Tibial artery (tissue), 4 donors: ENCODE measurements at regions not wholly inside any gene's neighbourhood (a gene's known extent, or its start where the extent isn't known, plus 50 kb on each side); places are given as distances from the start of the nearest gene placed in this dataset.

Source experiments
- DNase-seq, 2 donors: peaks; one replicate each; pipeline ENCODE4 v3.0.0-alpha.2; 2019
- H3K27ac ChIP-seq, 2 donors: fragments of 200-600 bp; sonication (generic) in 1 of 2; 1 replicate in 1 of 2; 2 replicates in 1 of 2; pipeline ENCODE4 v1.5.1; 2018 to 2019; ENCODE audit warnings: mild to moderate bottlenecking in 1 of 2
- H3K27me3 ChIP-seq, 2 donors: fragments of 200-600 bp; sonication (generic) in 1 of 2; one replicate each; pipeline versions ENCODE4 v1.5.1 to v1.6.0; 2016 to 2019
- H3K36me3 ChIP-seq, 3 donors: fragments of 200-600 bp; sonication (generic) in 2 of 3; one replicate each; pipeline ENCODE4 v1.5.1; 2016 to 2019; ENCODE audit warnings: mild to moderate bottlenecking in 2 of 3
- H3K4me1 ChIP-seq, 4 donors: fragments of 200-600 bp; sonication (generic) in 2 of 4; 1 replicate in 3 of 4; 2 replicates in 1 of 4; pipeline ENCODE4 v1.5.1; 2016 to 2019
- H3K4me3 ChIP-seq, 2 donors: fragments of 200-600 bp; sonication (generic) in 1 of 2; 1 replicate in 1 of 2; 2 replicates in 1 of 2; pipeline ENCODE4 v1.5.1; 2018 to 2019; ENCODE audit warnings: mild to moderate bottlenecking in 2 of 2
- H3K9me3 ChIP-seq, 3 donors: fragments of 200-600 bp; sonication (generic) in 1 of 3; one replicate each; pipeline ENCODE4 v1.5.1; 2016 to 2019
- intact Hi-C: fragments of 100-400 bp; cut with DNase I; formaldehyde crosslinking; loops from one replicate; pipeline ENCODE4 v1.15.0; 2023; ENCODE audit warnings: low total_unique reads
- TF ChIP-seq, protein P1 (sequence below), 2 experiments: fragments of 200-600 bp in 1 of 2; fragments of 450-650 bp in 1 of 2; IDR thresholded peaks; one replicate each; pipeline ENCODE4 v1.5.1; 2017 to 2019; ENCODE audit warnings: antibody characterized with exemption in 2 of 2, mild to moderate bottlenecking in 1 of 2, moderate library complexity in 1 of 2

GRCh38 chr4:180486342-180486741, 1756.9 kb upstream of the TENM3 start:
- H3K27ac ChIP-seq, result no peak overlapping the region
- intact Hi-C loops, result no loop called here
- DNase-seq, result no peak
- TF ChIP-seq, protein P1, sequence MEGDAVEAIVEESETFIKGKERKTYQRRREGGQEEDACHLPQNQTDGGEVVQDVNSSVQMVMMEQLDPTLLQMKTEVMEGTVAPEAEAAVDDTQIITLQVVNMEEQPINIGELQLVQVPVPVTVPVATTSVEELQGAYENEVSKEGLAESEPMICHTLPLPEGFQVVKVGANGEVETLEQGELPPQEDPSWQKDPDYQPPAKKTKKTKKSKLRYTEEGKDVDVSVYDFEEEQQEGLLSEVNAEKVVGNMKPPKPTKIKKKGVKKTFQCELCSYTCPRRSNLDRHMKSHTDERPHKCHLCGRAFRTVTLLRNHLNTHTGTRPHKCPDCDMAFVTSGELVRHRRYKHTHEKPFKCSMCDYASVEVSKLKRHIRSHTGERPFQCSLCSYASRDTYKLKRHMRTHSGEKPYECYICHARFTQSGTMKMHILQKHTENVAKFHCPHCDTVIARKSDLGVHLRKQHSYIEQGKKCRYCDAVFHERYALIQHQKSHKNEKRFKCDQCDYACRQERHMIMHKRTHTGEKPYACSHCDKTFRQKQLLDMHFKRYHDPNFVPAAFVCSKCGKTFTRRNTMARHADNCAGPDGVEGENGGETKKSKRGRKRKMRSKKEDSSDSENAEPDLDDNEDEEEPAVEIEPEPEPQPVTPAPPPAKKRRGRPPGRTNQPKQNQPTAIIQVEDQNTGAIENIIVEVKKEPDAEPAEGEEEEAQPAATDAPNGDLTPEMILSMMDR (IDR thresholded peaks at IDR 0.05), result no peak
- no peaks in the 10 kb centered on the region for H3K36me3 ChIP-seq
- H3K4me3 ChIP-seq, result no peak overlapping the region
- no peaks in the 10 kb centered on the region for H3K4me1 ChIP-seq
- no peaks in the 10 kb centered on the region for H3K9me3 ChIP-seq
- H3K27me3 ChIP-seq, result no peaks in the 10 kb centered on the region

DNA sequence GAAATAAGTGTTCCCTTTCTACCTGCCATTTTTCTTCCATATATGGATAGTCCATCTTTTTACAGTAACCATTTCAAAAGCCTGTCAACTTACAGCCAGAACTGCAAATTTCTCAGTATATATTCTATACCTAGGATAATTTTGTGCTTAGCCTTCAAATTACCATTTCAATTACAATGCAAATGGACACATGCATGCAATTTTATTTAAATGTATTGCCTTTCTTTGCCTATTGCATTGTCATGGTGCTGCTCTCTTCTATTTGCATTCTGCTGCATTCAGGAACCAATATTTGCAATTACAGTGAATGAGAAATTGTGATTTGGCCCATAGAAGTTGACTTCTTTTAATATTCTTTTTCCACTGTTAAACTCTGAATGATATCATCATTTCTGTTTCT, 1753.4 kb upstream of the TENM3 start:
- H3K27me3 ChIP-seq, result no peaks in the 10 kb centered on the region
- intact Hi-C loops, result no loop called here
- H3K9me3 ChIP-seq, result no peaks in the 10 kb centered on the region
- DNase-seq, result no peak
- no peaks in the 10 kb centered on the region for H3K4me1 ChIP-seq
- no peak overlapping the region for H3K27ac ChIP-seq
- H3K4me3 ChIP-seq, result no peak overlapping the region
- H3K36me3 ChIP-seq, result no peaks in the 10 kb centered on the region
- TF ChIP-seq, protein P1 (IDR thresholded peaks at IDR 0.05), result no peak

DNA sequence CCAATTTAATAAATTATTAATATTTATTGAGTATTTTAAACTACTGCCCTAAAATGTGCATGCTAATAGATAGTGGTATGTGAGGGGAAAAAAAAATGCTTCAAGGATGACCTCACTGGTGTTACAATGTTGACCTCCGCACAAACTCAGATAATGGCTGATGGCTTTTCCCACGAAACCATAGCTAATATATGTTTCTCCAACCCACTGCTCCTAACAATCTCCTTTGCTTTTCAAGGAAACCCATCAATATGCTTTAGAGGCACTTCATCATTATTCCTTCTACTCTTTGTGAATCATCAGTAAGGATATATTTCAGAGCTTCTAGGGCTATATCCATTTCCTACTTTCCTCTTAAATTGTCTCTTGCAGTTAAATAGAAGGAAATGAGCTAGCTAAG, 1752.0 kb upstream of the TENM3 start:
- H3K4me1 ChIP-seq, result no peaks in the 10 kb centered on the region
- TF ChIP-seq, protein P1 (IDR thresholded peaks at IDR 0.05), result no peak
- DNase-seq, result no peak
- H3K9me3 ChIP-seq, result no peaks in the 10 kb centered on the region
- H3K36me3 ChIP-seq, result no peaks in the 10 kb centered on the region
- H3K4me3 ChIP-seq, result no peak overlapping the region
- H3K27me3 ChIP-seq, result no peaks in the 10 kb centered on the region
- H3K27ac ChIP-seq, result no peak overlapping the region
- intact Hi-C loops, result no loop called here

GRCh38 chr4:180493299-180493698, 1749.9 kb upstream of the TENM3 start:
- Histone ChIP-seq H3K4me1 (no peaks in the 10 kb centered on the region), H3K4me3 (no peak overlapping the region), H3K9me3 (no peaks in the 10 kb centered on the region), H3K27me3 (no peaks in the 10 kb centered on the region), H3K27ac (no peak overlapping the region), H3K36me3 (no peaks in the 10 kb centered on the region)
- TF ChIP-seq, protein P1 (IDR thresholded peaks at IDR 0.05), result no peak
- intact Hi-C loops, result no loop called here
- no peak for DNase-seq

DNA sequence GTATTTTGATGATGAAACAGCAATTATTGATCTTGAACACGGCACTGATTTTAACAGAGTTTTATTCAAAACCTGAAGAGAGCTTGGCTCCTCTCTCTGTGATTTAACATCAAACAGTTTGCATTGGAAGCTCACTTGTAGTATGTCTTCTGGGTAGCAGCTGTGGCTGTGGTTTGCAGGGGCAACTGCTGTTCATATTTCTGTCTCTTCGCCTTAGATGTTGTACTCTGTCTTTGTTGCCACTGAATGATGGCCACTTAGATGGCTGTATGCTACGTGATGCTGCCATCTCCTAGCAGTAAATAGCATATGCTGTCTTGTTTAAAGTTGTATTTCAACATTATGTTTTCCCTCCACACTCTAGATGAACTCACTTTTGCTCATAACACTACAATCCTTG, 1743.0 kb upstream of the TENM3 start:
- no peak for DNase-seq
- Histone ChIP-seq H3K4me3 (no peak overlapping the region), H3K9me3 (no peaks in the 10 kb centered on the region), H3K27me3 (no peaks in the 10 kb centered on the region), H3K27ac (no peak overlapping the region), H3K4me1 (no peaks in the 10 kb centered on the region), H3K36me3 (no peaks in the 10 kb centered on the region)
- TF ChIP-seq, protein P1 (IDR thresholded peaks at IDR 0.05), result no peak
- intact Hi-C loops, result no loop called here

- TF ChIP-seq, protein P1 (IDR thresholded peaks at IDR 0.05), result no peak
- H3K4me3 ChIP-seq, result no peak overlapping the region
- no peak for DNase-seq
- no peaks in the 10 kb centered on the region for H3K9me3 ChIP-seq
- H3K36me3 ChIP-seq, result no peaks in the 10 kb centered on the region
- H3K27me3 ChIP-seq, result no peaks in the 10 kb centered on the region
- H3K4me1 ChIP-seq, result no peaks in the 10 kb centered on the region
- no peak overlapping the region for H3K27ac ChIP-seq
- intact Hi-C loops, result no loop called here
Observed at GRCh38 chr4:180512801-180513475, 1730.3 kb upstream of the TENM3 start.
